K562 (cell line): ENCODE measurements at regions not wholly inside any gene's neighbourhood (a gene's known extent, or its start where the extent isn't known, plus 50 kb on each side); places are given as distances from the start of the nearest gene placed in this dataset.
A peak's percentile ranks its signal among the peaks of the same experiment; 100 is the strongest.

Experiments
- ATAC-seq: fragments of 200-7000 bp; cut with Tn5 transposase; 3 replicates; pipeline ENCODE4 v1.9.1; 2020; ENCODE audit warnings: moderate library complexity
- BruUV-seq: library from RNA; stranded (reverse); fragments of 400-500 nt; replicated peaks from 2 replicates; lab custom pipeline; 2021; lab: Mats Ljungman, UMichigan
- CTCF ChIA-PET: fragments of 300-600 bp; formaldehyde crosslinking; extraction: SDS; loops from one replicate; lab custom pipeline; 2021; ENCODE audit warnings: low intra/inter-chr PET ratio; lab: Yijun Ruan, JAX
- POLR2A ChIA-PET: fragments of 300-600, 350-650 bp; sonication (Branson Sonifier 250); formaldehyde crosslinking; extraction: SDS; loops from one replicate; lab custom pipeline; 2021; ENCODE audit warnings: antibody characterized with exemption, inconsistent platforms; lab: Yijun Ruan, JAX
- DNase-seq, 4 experiments: peaks; one replicate each; pipeline versions ENCODE4 v3.0.0 to v3.0.0-alpha.2; 2011 to 2018; ENCODE audit warnings: low spot score in 3 of 4, mixed read lengths in 3 of 4; ENCODE audit errors: extremely low read depth in 1 of 4
- FAIRE-seq: peaks from 2 replicates; lab custom pipeline; 2011; peaks lifted over from hg19 to GRCh38; lab: Jason Lieb, UNC
- H2AFZ ChIP-seq: 2 replicates; pipeline ENCODE4 v1.6.0; 2011; ENCODE audit warnings: low read depth, low read length, control low read depth, inconsistent platforms
- H3K27ac ChIP-seq: fragments of 200-600 bp; 3 replicates; pipeline ENCODE4 v1.8.0; 2011; ENCODE audit warnings: low read depth, mild to moderate bottlenecking, control low read depth, inconsistent platforms, low read length, moderate library complexity, mixed read lengths; ENCODE audit errors: extremely low read depth
- H3K27me3 ChIP-seq, 2 experiments: fragments of 300-600 bp in 1 of 2; 2 replicates in 1 of 2; 3 replicates in 1 of 2; pipeline versions ENCODE4 v1.6.0 to v1.8.0; 2011; ENCODE audit warnings: inconsistent platforms in 2 of 2, low read length in 2 of 2, mild to moderate bottlenecking in 1 of 2, mixed read lengths in 1 of 2, moderate library complexity in 1 of 2; ENCODE audit not compliant: control insufficient read depth in 2 of 2, insufficient read depth in 2 of 2
- H3K36me3 ChIP-seq: fragments of 300-600 bp; 3 replicates; pipeline ENCODE4 v1.8.0; 2011; ENCODE audit warnings: mild to moderate bottlenecking, low read length, inconsistent platforms; ENCODE audit not compliant: control insufficient read depth, insufficient read depth
- H3K4me1 ChIP-seq, 2 experiments: fragments of 200-600 bp in 1 of 2; replicated peaks in 1 of 2; 2 replicates in 1 of 2; 3 replicates in 1 of 2; pipeline versions ENCODE4 v1.5.1 to v1.8.0; 2011; ENCODE audit warnings: inconsistent platforms in 2 of 2, low read length in 2 of 2, mild to moderate bottlenecking in 1 of 2, mixed read lengths in 1 of 2, moderate library complexity in 1 of 2; ENCODE audit not compliant: control insufficient read depth in 2 of 2, insufficient read depth in 2 of 2
- H3K4me2 ChIP-seq: 2 replicates; pipeline ENCODE4 v1.6.1; 2011; ENCODE audit warnings: low read length, control low read depth, inconsistent platforms, mixed read lengths; ENCODE audit not compliant: insufficient read depth
- H3K4me3 ChIP-seq: fragments of 200-600 bp; sonication (generic), shearing (Covaris generic); 2 replicates; pipeline ENCODE4 v1.5.1; 2016; ENCODE audit warnings: control low read depth, inconsistent platforms
- H3K79me2 ChIP-seq: fragments of 200-600 bp; 3 replicates; pipeline ENCODE4 v1.8.0; 2011; ENCODE audit warnings: low read length, inconsistent platforms; ENCODE audit not compliant: control insufficient read depth, insufficient read depth
- H3K9ac ChIP-seq, 2 experiments: 2 replicates each; pipeline versions ENCODE4 v1.6.0 to v1.6.1; 2011; ENCODE audit warnings: low read depth in 2 of 2, low read length in 2 of 2, control low read depth in 1 of 2, inconsistent platforms in 1 of 2, mild to moderate bottlenecking in 1 of 2, mixed read lengths in 1 of 2; ENCODE audit not compliant: insufficient read depth in 1 of 2
- H3K9me1 ChIP-seq: one replicate; pipeline ENCODE4 v1.6.0; 2011; ENCODE audit warnings: inconsistent platforms, mild to moderate bottlenecking, low read length, moderate library complexity; ENCODE audit not compliant: control insufficient read depth, insufficient read depth
- H3K9me3 ChIP-seq: replicated peaks from 2 replicates; pipeline ENCODE4 v1.5.1; 2011; ENCODE audit warnings: low read depth, low read length, inconsistent platforms; ENCODE audit not compliant: control insufficient read depth, insufficient read depth
- H4K20me1 ChIP-seq: replicated peaks from 2 replicates; pipeline ENCODE4 v1.6.1; 2011; ENCODE audit warnings: low read length, inconsistent platforms, mixed read lengths; ENCODE audit not compliant: control insufficient read depth, insufficient read depth
- BRD9 ChIP-seq: fragments of 450-650 bp; IDR thresholded peaks from 2 replicates; pipeline ENCODE4 v1.6.1; 2018; ENCODE audit warnings: low read depth; ENCODE audit not compliant: partially characterized antibody
- BRF1 ChIP-seq: IDR thresholded peaks from 3 replicates; pipeline ENCODE4 v1.6.1; 2011; ENCODE audit warnings: borderline replicate concordance, mild to moderate bottlenecking; ENCODE audit not compliant: insufficient read length; ENCODE audit errors: extremely low read depth
- CBX5 ChIP-seq: IDR thresholded peaks from 2 replicates; pipeline ENCODE4 v1.6.1; 2014; ENCODE audit warnings: low read depth, borderline replicate concordance
- CHCHD3 ChIP-seq: fragments of 250-450 bp; sonication (Bioruptor Pico); IDR thresholded peaks from 2 replicates; pipeline ENCODE4 v2.1.2; 2022; ENCODE audit warnings: mild to moderate bottlenecking
- CXXC5 ChIP-seq: fragments of 250-450 bp; sonication (Bioruptor Pico); IDR thresholded peaks from 2 replicates; pipeline ENCODE4 v1.8.0; 2022; ENCODE audit warnings: inconsistent platforms, mild to moderate bottlenecking, moderate library complexity
- DACH1 ChIP-seq: fragments of 450-650 bp; IDR thresholded peaks from 2 replicates; pipeline ENCODE4 v1.6.1; 2018; ENCODE audit not compliant: partially characterized antibody
- E2F5 ChIP-seq: sonication (generic); formaldehyde crosslinking; IDR thresholded peaks from 2 replicates; pipeline ENCODE4 v1.8.0; 2022; ENCODE audit warnings: mild to moderate bottlenecking, missing genetic modification reagents
- ETV6 ChIP-seq, 3 experiments: fragments of 150-350 bp in 1 of 3; sonication (generic) in 1 of 3; formaldehyde crosslinking in 1 of 3; IDR thresholded peaks; 2 replicates each; pipeline versions ENCODE4 v1.6.1 to v1.8.0; 2014 to 2022; ENCODE audit warnings: borderline replicate concordance in 2 of 3, low read depth in 2 of 3, antibody characterized with exemption in 1 of 3, low read length in 1 of 3, mild to moderate bottlenecking in 1 of 3, missing genetic modification reagents in 1 of 3
- FOSL1 ChIP-seq: fragments of 200-800 bp; sonication (Bioruptor generic); conservative IDR thresholded peaks from 2 replicates; pipeline ENCODE4 v1.6.1; 2016; ENCODE audit warnings: missing genetic modification characterization, missing compliant biosample characterization
- GABPA ChIP-seq: fragments of 200-800 bp; sonication (Bioruptor generic); conservative IDR thresholded peaks from 2 replicates; pipeline ENCODE4 v1.6.1; 2016; ENCODE audit warnings: low read depth, missing genetic modification characterization, missing compliant biosample characterization
- GATAD2A ChIP-seq: fragments of 450-650 bp; IDR thresholded peaks from 2 replicates; pipeline ENCODE4 v1.6.1; 2017
- IRF2 ChIP-seq: sonication (generic); formaldehyde crosslinking; IDR thresholded peaks from 2 replicates; pipeline ENCODE4 v1.8.1; 2022; ENCODE audit warnings: mild to moderate bottlenecking, missing genetic modification reagents
- NR2C1 ChIP-seq, 2 experiments: fragments of 450-650 bp; IDR thresholded peaks; 2 replicates each; pipeline ENCODE4 v1.6.1; 2017; ENCODE audit warnings: mild to moderate bottlenecking in 2 of 2, antibody characterized with exemption in 1 of 2, inconsistent platforms in 1 of 2, missing compliant biosample characterization in 1 of 2, missing genetic modification characterization in 1 of 2
- PTBP1 ChIP-seq: fragments of 200-400 bp; formaldehyde crosslinking; IDR thresholded peaks from 2 replicates; pipeline ENCODE4 v1.6.1; 2017; ENCODE audit warnings: low read depth, low read length
- RAD51 ChIP-seq: fragments of 450-650 bp; IDR thresholded peaks from 2 replicates; pipeline ENCODE4 v1.7.1; 2016; ENCODE audit warnings: low read depth, mild to moderate bottlenecking, borderline replicate concordance
- TCF15 ChIP-seq: fragments of 250-450 bp; sonication (Bioruptor Pico); IDR thresholded peaks from 2 replicates; pipeline ENCODE4 v1.8.0; 2022; ENCODE audit warnings: moderate library complexity, mild to moderate bottlenecking, inconsistent platforms
- TFE3 ChIP-seq: fragments of 450-650 bp; formaldehyde crosslinking; IDR thresholded peaks from 2 replicates; pipeline ENCODE4 v1.4.0; 2020; ENCODE audit warnings: mild to moderate bottlenecking, mixed read lengths
- ZEB2 ChIP-seq: fragments of 450-650 bp; IDR thresholded peaks from 2 replicates; pipeline ENCODE4 v1.6.1; 2016
- ZNF347 ChIP-seq: fragments of 450-650 bp; formaldehyde crosslinking; IDR thresholded peaks from 2 replicates; pipeline ENCODE4 v1.4.0; 2020; ENCODE audit warnings: low read depth, mild to moderate bottlenecking, moderate library complexity
- ZNF551 ChIP-seq: fragments of 250-450 bp; sonication (Bioruptor Pico); IDR thresholded peaks from 2 replicates; pipeline ENCODE4 v1.5.0; 2021; ENCODE audit warnings: mild to moderate bottlenecking, moderate library complexity
- ZNF717 ChIP-seq: fragments of 250-450 bp; sonication (Bioruptor Pico); IDR thresholded peaks from 2 replicates; pipeline ENCODE4 v1.5.0; 2021
- ZNF785 ChIP-seq: fragments of 250-450 bp; sonication (Bioruptor Pico); IDR thresholded peaks from 2 replicates; pipeline ENCODE4 v1.4.0; 2020; ENCODE audit warnings: mild to moderate bottlenecking
- WGBS: fragments of 100-300 bp; shearing (Covaris generic); methylation state at CpG from one replicate; pipeline ENCODE4 v1.1.6; 2016; ENCODE audit warnings: low coverage, mixed read lengths; ENCODE audit not compliant: insufficient coverage; ENCODE audit errors: missing lambda C conversion rate; 5-methylcytosine and 5-hydroxymethylcytosine counted together
- in situ Hi-C: fragments of 300-500 bp; cut with MboI; formaldehyde crosslinking; loops from 4 replicates; pipeline ENCODE4 v1.15.0; 2018; ENCODE audit warnings: inconsistent platforms, mixed read lengths
- intact Hi-C: fragments of 100-400 bp; cut with micrococcal nuclease; formaldehyde crosslinking; loops from 2 replicates; pipeline ENCODE4 v1.14.2; 2022

GRCh38 chr22:27247701-27248434, 553.7 kb downstream of the MN1 start:
- H2AFZ ChIP-seq: no peak overlapping the region
- CTCF ChIA-PET: no interaction called here
- TF ChIP-seq NR2C1 (IDR thresholded peaks at IDR 0.05) (no peak), NR2C1 (tag; IDR thresholded peaks at IDR 0.05) (no peak), BRD9 (no peak), CBX5 (no peak), TFE3 (CRISPR knock-in tag) (peak; percentile 57), GABPA (tag) (peak; percentile 74), RAD51 (0 out of 2 replicates have a peak, but pooled peaks have one; percentile 17), ZNF785 (no peak), CXXC5 (CRISPR knock-in tag) (no peak), CHCHD3 (CRISPR knock-in tag) (no peak), DACH1 (no peak), TCF15 (no peak), ZNF551 (CRISPR knock-in tag) (no peak), ZEB2 (no peak), FOSL1 (tag) (no peak), ETV6 (IDR thresholded peaks at IDR 0.05; ENCODE audit: borderline replicate concordance in 1 of 2, low read depth in 2 of 2, low read length in 1 of 2) (no peak), ETV6 (CRISPR knock-in tag; IDR thresholded peaks at IDR 0.05; ENCODE audit: borderline replicate concordance) (no peak), GATAD2A (no peak), IRF2 (no peak), E2F5 (CRISPR knock-in tag) (no peak), ZNF717 (no peak), PTBP1 (no peak), BRF1 (no peak), ZNF347 (CRISPR knock-in tag) (no peak)

More at GRCh38 chr22:27247701-27248434, 553.7 kb downstream of the MN1 start:
- Histone ChIP-seq H4K20me1 (no peaks in the 10 kb centered on the region), H3K79me2 (no peaks in the 10 kb centered on the region), H3K27ac (no peak overlapping the region), H3K4me1 (no peaks in the 10 kb centered on the region), H3K9ac (no peak overlapping the region), H3K4me2 (no peak overlapping the region), H3K36me3 (no peaks in the 10 kb centered on the region), H3K4me3 (no peak overlapping the region), H3K9me1 (no peaks in the 10 kb centered on the region), H3K27me3 (no peaks in the 10 kb centered on the region), H3K9me3 (no peaks in the 10 kb centered on the region)
- intact Hi-C loops (no loop called here), in situ Hi-C loops (no loop called here)
- ATAC-seq (no peak), FAIRE-seq (no peak), DNase-seq (no peak)
- WGBS: under 1% methylated on average over 11 of the region's 11 CpGs
- BruUV-seq: no TSS peak
- POLR2A ChIA-PET: interaction anchor here (0.6 kb wide), 1 partner anchor 337 kb away, joined by 3 read pairs; no protein-coding TSS in a partner anchor
